GM21717 (cell line): ENCODE measurements at regions not wholly inside any gene's neighbourhood (a gene's known extent, or its start where the extent isn't known, plus 50 kb on each side); places are given as distances from the start of the nearest gene placed in this dataset.

Experiments
- ATAC-seq: cut with Tn5 transposase; IDR thresholded peaks from one replicate; pipeline ENCODE4 v1.9.1; 2021; ENCODE audit warnings: mild to moderate bottlenecking, moderate library complexity; ENCODE audit not compliant: unreplicated experiment

DNA sequence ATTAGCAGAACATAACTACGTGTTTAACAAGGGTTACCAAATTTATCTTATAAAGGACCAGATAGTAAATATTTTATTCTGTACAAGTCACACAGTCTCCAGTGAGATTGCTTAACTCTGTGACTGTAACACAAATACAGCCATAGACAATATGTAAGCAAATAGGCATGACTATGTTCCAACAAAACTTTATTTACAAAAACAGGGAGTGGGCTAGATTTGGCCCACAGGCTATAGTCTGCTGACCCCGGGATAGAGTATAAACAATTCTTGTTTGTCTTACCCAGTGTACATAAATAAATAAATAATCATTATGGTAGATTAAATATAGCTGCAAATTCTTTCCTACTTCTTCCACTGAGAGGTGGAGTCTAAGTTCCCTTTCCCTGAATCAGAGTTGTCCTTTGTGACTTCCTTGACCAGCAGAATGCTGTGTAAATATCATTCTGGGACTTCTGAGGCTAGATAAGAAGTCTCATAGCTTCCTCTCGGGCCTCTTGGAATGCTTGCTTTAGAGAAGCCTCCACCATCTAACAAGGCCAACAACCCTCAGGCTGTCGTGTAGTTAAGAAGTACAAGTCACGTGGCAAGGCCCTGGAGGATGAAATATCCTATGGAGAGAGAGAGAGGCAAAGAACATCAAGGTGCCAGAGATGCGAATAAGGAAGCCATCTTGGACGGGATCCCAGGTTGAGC lies 59.1 kb upstream of the TMEM244 start:
- no peak for ATAC-seq

DNA sequence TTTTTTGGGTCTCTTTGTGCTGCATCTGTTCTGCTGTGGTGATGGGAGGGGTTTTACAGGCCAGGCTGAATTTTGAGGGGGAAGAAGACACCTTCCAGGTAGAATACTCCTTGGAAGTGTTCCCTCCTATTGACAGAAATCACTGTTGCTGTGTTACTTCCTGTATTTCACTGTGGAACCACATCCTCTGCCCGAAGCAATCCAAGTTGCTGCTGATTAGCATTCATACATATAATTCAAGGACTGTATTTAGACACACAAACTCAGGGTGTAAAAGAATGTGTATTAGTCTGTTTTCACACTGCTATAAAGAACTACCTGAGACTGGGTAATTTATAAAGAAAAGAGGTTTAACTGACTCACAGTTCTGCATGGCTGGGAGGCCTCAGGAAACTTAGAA lies 50.6 kb upstream of the TMEM244 start:
- no peak for ATAC-seq
